ENCODE measurements at regions not wholly inside any gene's neighbourhood (a gene's known extent, or its start where the extent isn't known, plus 50 kb on each side); places are given as distances from the start of the nearest gene placed in this dataset.
"Not testable (repeated sequence)": the region's sequence is repeated elsewhere in the genome, so short reads cannot be mapped to it uniquely, and the experiment has no call there.

- DNase-seq (ENCODE audit: low read depth): no peak
- no peak overlapping the region for H3K4me3 ChIP-seq (ENCODE audit: low read depth, low read length)
Measured at GRCh38 chr2:52347292-52347691, 1315.4 kb upstream of the NRXN1 start.

- DNase-seq (ENCODE audit: low read depth): no peak
- no peak overlapping the region for H3K4me3 ChIP-seq (ENCODE audit: low read depth, low read length)
Measured at GRCh38 chr2:52345676-52346075, 1313.7 kb upstream of the NRXN1 start.

- no peak overlapping the region for H3K4me3 ChIP-seq (ENCODE audit: low read depth, low read length)
- no peak for DNase-seq (ENCODE audit: low read depth)
Measured at GRCh38 chr2:52345082-52345481, 1313.2 kb upstream of the NRXN1 start.

GRCh38 chr2:52343706-52344266, 1311.9 kb upstream of the NRXN1 start:
- no peak overlapping the region for H3K4me3 ChIP-seq (ENCODE audit: low read depth, low read length)
- DNase-seq (ENCODE audit: low read depth): no peak

DNA sequence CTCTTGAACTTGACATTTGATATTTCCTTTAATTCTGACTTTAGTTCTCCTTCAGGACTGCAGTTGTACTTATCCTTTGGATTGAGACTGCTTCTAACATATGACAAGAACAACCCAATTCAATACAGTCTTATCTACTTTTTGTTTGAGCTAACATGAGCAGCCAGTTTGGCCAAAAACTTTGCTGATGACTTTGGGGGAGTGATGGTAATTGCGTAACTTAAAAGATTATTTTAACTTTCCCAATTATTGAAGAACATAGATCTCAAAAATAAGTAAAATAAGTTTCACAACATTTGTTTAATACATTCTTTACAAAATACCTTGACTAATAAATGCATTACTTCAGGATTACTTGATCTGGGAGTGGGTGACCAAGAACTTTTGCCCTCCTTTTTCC, 1311.1 kb upstream of the NRXN1 start:
- H3K4me3 ChIP-seq (ENCODE audit: low read depth, low read length): no peak overlapping the region
- DNase-seq (ENCODE audit: low read depth): no peak

DNA sequence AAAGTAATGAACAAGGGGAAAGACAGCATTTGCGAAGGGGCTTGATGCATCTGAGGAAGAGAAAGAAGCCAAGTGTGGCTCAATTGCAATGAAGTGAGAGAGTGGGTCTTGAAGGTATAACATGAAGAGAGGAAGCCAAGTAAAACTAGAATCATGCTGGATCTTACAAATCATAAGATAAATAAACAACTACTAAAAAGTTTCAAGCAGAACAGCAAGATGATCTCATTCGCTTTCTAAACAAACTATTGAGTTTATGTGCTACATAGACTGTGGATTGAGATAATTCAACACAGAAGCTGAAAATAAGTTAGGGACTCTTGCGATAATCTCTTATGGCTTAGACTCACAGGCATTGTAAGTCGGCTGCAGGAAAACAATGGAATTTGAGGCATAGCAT, 1310.5 kb upstream of the NRXN1 start:
- DNase-seq (ENCODE audit: low read depth): no peak
- H3K4me3 ChIP-seq (ENCODE audit: low read depth, low read length): no peak overlapping the region

GRCh38 chr2:52341732-52342131, 1309.8 kb upstream of the NRXN1 start:
- H3K4me3 ChIP-seq (ENCODE audit: low read depth, low read length): no peak overlapping the region
- DNase-seq (ENCODE audit: low read depth): no peak

DNA sequence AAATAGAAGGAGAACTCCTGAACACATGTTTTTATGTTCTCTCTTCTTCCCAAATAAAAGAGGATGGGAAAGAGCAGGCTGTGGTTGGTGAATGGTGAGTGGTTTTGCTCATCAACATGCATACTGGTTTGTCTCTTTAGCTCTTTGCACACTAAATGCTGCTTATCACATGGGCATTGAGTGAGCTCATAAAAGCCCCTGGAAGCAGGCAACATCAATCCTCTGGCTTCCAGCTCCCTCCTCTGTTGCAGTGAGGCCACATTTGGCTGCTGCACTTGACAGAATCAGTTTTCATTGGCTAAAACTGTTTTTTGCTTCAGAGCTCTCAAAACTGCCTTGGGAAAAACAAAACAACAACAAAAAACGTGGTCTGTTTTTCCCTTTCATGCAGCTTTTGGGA, 1308.2 kb upstream of the NRXN1 start:
- no peak overlapping the region for H3K4me3 ChIP-seq (ENCODE audit: low read depth, low read length)
- DNase-seq (ENCODE audit: low read depth): no peak

GRCh38 chr2:52337786-52338185, 1305.9 kb upstream of the NRXN1 start:
- not testable (repeated sequence) for DNase-seq (ENCODE audit: low read depth); H3K4me3 ChIP-seq (ENCODE audit: low read depth, low read length)

DNA sequence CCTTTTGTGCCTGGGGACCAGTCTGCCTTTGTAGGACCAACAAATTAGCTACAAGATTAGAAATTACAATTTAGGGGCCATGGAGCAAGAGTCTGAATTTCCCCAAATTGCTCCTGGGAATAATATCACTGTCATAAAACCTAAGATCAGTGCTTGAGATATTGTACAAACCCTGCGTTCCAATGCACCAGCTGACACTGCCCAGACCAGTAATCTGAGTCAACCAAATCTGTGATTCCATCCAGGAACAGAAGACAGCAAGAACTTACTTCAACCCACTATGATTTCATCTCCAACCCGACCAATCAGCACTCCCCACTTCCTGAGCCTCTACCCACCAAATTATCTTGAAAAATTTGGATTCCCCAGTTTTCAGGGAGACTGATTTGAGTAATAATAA, 1305.0 kb upstream of the NRXN1 start:
- no peak for DNase-seq (ENCODE audit: low read depth)
- H3K4me3 ChIP-seq (ENCODE audit: low read depth, low read length): no peak overlapping the region

GRCh38 chr2:52335727-52336126, 1303.8 kb upstream of the NRXN1 start:
- no peak for DNase-seq (ENCODE audit: low read depth)
- no peak overlapping the region for H3K4me3 ChIP-seq (ENCODE audit: low read depth, low read length)

DNA sequence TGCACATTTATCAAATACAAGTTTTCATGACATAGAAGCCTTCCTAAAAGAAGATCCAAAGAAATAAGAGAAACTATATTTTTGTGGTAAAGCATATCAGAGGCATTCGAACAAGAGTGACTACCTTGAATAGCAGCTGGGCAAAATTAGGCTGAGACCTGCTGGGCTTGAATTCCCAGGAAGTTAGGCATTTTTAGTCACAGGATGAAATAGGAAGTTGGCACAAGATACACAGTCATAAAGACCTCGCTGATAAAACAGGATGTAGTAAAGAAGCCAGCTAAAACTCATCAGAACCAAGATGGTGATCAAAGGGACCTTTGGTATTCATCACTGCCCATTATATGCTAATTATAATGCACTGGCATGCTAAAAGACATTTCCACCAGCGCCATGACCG, 1302.3 kb upstream of the NRXN1 start:
- no peak overlapping the region for H3K4me3 ChIP-seq (ENCODE audit: low read depth, low read length)
- DNase-seq (ENCODE audit: low read depth): no peak

DNA sequence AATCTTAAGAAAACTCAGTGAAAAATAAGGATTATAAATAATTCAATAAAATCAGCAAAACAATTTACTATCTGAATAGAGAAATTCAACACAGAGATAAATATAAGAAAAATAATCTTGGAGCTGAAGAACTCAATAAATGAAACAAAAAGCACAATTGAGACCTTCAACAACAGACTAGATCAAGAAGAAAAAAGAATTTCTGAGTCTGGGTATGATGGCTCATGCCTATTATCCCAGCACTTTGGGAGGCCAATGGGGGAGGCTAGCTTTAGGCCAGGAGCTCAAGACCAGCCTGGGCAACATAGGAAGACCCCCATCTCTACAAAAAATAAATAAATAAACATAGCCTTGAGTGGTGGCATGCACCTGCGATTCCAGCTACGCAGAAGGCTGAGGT, 1295.7 kb upstream of the NRXN1 start:
- H3K4me3 ChIP-seq (ENCODE audit: low read depth, low read length): no peak overlapping the region
- no peak for DNase-seq (ENCODE audit: low read depth)

GRCh38 chr2:52314231-52314630, 1282.3 kb upstream of the NRXN1 start:
- DNase-seq (ENCODE audit: low read depth): no peak
- no peak overlapping the region for H3K4me3 ChIP-seq (ENCODE audit: low read depth, low read length)

GRCh38 chr2:52312486-52312885, 1280.6 kb upstream of the NRXN1 start:
- DNase-seq (ENCODE audit: low read depth): no peak
- H3K4me3 ChIP-seq (ENCODE audit: low read depth, low read length): no peak overlapping the region

DNA sequence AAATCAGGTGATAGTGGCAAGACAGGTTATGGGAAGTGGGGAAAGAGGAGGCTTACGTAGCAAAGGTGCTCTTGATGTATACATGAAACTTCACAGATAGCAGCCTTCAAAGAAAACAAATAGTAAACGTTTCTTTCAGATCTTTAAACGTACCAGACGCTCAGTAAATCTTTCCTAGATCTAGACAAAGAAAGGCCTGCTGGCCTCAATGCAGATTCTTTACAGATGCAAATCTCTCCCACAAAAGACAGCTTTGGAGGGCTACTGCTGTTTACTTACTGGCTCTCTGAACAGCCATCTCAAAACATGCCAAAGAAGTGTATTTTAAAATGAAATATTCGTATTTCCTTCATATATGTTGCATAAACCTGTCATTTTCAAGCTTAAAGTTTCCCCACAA, 1279.9 kb upstream of the NRXN1 start:
- no peak overlapping the region for H3K4me3 ChIP-seq (ENCODE audit: low read depth, low read length)
- DNase-seq (ENCODE audit: low read depth): no peak

DNA sequence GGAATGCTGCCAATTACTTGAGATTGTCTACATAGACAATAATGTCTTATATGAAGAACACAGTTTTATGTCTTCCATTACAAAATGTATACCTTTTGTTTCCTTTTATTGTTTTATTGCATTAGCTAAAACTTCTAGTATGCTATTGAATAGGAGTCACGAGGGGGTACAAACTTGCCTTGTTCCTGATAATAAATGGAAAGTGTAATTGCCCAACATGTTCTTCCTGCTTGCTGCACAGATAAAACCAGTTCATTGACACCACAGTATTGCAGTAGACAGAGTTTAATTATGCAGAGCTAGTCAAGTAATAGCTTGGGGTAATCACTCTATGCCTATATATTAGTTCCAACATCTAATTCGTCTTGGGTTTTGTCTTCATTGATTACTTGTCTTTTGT, 1276.2 kb upstream of the NRXN1 start:
- DNase-seq (ENCODE audit: low read depth): no peak
- no peak overlapping the region for H3K4me3 ChIP-seq (ENCODE audit: low read depth, low read length)

DNA sequence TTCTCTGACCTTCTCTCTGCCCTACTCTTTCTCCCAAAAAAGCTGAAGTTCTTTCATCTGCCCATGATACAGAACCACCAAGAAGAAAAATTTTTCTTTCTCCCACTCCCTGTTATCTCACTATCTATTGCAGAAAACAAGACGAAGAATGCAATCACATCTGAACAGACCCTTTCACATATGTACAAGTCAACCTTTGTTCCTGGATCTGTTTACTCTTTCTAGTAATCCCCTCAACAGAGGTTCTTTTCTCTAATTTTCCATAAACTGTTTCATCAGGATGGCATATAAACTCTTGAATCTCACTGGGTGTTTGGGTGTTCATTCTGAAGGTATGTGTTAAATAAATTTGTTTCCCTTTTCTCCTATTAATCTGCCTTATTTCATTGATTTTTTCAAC, 1262.7 kb upstream of the NRXN1 start:
- H3K4me3 ChIP-seq (ENCODE audit: low read depth, low read length): no peak overlapping the region
- DNase-seq (ENCODE audit: low read depth): no peak

DNA sequence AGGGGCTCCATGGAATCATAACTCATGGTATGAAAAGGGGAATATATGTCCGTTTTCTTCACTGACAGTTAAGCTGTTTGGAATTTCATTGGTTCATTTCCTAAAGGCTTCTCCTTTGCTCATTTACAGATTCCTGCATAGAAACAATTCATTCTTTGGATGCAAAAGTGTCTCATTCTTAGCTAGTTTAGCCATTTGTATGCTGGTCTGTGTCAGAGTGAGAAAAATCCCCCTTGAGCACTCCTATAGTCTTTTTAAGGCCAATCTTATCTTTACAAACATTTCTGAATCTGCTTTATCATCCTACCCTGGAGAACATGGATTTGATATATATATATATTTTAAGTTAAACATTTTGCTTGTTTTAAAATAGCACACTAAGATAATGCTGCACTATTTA, 1260.9 kb upstream of the NRXN1 start:
- no peak overlapping the region for H3K4me3 ChIP-seq (ENCODE audit: low read depth, low read length)
- DNase-seq (ENCODE audit: low read depth): no peak

DNA sequence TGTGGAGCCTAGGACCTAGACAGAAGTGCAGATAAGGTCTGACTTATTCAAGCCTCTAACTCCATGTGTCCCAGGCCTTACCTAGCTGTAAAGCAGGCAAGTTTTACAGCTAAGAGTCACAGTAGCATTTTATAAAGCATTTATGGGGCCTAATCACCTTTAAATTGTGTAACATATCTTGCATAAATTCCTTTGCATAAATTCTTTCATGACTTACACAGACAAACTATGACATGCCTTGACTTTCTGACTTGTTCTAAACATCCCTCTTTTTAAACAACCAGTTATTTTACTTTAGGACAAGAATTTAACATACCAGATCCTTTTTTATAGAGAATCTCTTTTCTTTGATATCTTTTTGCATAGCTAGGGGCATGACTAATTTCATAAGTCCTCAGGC, 1257.8 kb upstream of the NRXN1 start:
- no peak for DNase-seq (ENCODE audit: low read depth)

DNA sequence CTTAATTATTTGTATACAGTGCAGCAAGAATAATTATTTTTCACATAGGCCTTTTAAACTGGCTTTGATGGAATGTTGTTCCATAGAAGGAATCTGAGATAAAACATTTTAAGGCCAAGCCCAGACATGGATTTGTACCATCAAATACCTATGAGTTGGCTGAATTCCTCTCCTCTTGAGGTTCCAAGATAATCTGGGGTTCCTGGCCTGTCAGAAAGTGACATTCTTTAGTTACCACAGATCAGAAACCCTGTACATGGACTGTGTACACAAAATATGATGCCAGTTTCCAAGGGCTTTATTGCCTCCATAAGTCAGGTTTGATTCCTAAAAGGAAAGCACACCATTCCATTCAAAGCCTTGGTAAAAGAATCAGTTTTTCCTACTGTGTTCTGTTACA, 1256.7 kb upstream of the NRXN1 start:
- no peak for DNase-seq (ENCODE audit: low read depth)
- no peak overlapping the region for H3K4me3 ChIP-seq (ENCODE audit: low read depth, low read length)

More for the DNA sequence above, 1257.8 kb upstream of the NRXN1 start:
- H3K4me3 ChIP-seq (ENCODE audit: low read depth, low read length): no peak overlapping the region
